H1 (cell line): ENCODE measurements at regions not wholly inside any gene's neighbourhood (a gene's known extent, or its start where the extent isn't known, plus 50 kb on each side); places are given as distances from the start of the nearest gene placed in this dataset.

Experiments used
- ATF3 ChIP-seq: IDR thresholded peaks from 2 replicates; pipeline ENCODE4 v1.6.1; 2011; ENCODE audit warnings: low read depth, mild to moderate bottlenecking, low read length; ENCODE audit not compliant: insufficient read depth
- CBX8 ChIP-seq: fragments of 300-800, 300-1000 bp; sonication (generic); IDR thresholded peaks from 2 replicates; pipeline ENCODE4 v1.7.1; 2016; ENCODE audit warnings: low read depth, low read length, borderline replicate concordance
- JUND ChIP-seq: IDR thresholded peaks from 2 replicates; pipeline ENCODE4 v1.6.1; 2011; ENCODE audit warnings: mild to moderate bottlenecking, improper control_type of control experiment, low read length
- MAX ChIP-seq: IDR thresholded peaks from 2 replicates; pipeline ENCODE4 v1.6.1; 2012; ENCODE audit warnings: inconsistent platforms
- NANOG ChIP-seq: IDR thresholded peaks from 2 replicates; pipeline ENCODE4 v1.6.1; 2011; ENCODE audit warnings: low read length, low read depth, mild to moderate bottlenecking, inconsistent platforms; ENCODE audit not compliant: insufficient read depth, poor library complexity, severe bottlenecking
- SAP30 ChIP-seq: fragments of 300-600 bp; sonication (generic); IDR thresholded peaks from 2 replicates; pipeline ENCODE4 v1.7.1; 2012; ENCODE audit warnings: low read length, moderate library complexity, mild to moderate bottlenecking, inconsistent platforms; ENCODE audit not compliant: insufficient read depth, insufficient replicate concordance
- SRF ChIP-seq: IDR thresholded peaks from 2 replicates; pipeline ENCODE4 v1.6.1; 2011; ENCODE audit warnings: mild to moderate bottlenecking, low read depth, low read length, moderate library complexity

GRCh38 chr13:86429756-86430155 lies 630.5 kb upstream of the SLITRK6 start (continued):
- TF ChIP-seq MAX (no peak), ATF3 (no peak), SRF (no peak), SAP30 (no peak), JUND (no peak), CBX8 (no peak), NANOG (no peak)
